GM21529 (cell line): ENCODE measurements at regions not wholly inside any gene's neighbourhood (a gene's known extent, or its start where the extent isn't known, plus 50 kb on each side); places are given as distances from the start of the nearest gene placed in this dataset.

ENCODE experiments used
- ATAC-seq: cut with Tn5 transposase; IDR thresholded peaks from one replicate; pipeline ENCODE4 v1.9.1; 2021; ENCODE audit not compliant: unreplicated experiment

GRCh38 chr10:61841338-61841875 lies 60.1 kb upstream of the ARID5B start:
- ATAC-seq: no peak

DNA sequence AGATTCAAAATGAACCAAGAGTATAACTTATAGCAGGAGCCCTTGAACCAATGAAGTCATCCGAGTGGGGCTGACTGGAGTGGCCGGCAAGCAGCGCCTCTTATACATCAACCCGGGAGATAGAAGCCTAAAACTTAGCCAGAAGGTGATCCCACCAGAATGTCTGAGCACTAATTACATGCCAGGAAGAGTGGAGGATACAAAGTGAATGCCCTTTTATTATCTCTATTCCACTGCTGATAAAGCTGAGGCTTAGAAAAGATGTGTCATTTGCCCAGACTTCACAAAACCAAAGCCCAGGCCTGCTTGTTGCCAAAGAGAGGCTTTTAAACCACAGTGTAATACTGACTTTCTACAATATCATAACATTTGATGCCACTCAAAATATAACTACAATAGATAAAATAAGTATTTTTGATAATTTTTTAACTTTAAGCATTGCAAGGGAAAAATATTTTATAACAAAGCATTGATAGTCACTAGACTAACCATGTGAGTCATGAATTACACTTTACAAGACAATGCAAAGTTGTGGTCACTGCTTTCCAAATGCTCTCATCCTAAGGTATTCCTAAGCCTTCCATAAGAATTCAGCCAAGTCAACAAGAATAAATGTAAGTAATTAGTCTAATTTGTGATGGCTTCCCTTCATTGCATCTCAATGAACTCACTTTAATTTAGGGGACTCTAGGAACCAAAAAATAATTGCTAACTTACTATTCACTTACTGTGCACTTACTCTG lies 58.6 kb upstream of the ARID5B start:
- ATAC-seq: no peak

GRCh38 chr10:61844116-61844822 lies 57.2 kb upstream of the ARID5B start:
- ATAC-seq: no peak

GRCh38 chr10:61845196-61845949 lies 56.1 kb upstream of the ARID5B start:
- ATAC-seq: no peak

GRCh38 chr10:61845950-61846268 lies 55.6 kb upstream of the ARID5B start:
- ATAC-seq: no peak

- no peak for ATAC-seq
Measured at GRCh38 chr10:61846370-61847031, 55.0 kb upstream of the ARID5B start.

- ATAC-seq: no peak
Measured at GRCh38 chr10:61847087-61847486, 54.4 kb upstream of the ARID5B start.

- no peak for ATAC-seq
Measured at GRCh38 chr10:61847640-61848039, 53.9 kb upstream of the ARID5B start.

DNA sequence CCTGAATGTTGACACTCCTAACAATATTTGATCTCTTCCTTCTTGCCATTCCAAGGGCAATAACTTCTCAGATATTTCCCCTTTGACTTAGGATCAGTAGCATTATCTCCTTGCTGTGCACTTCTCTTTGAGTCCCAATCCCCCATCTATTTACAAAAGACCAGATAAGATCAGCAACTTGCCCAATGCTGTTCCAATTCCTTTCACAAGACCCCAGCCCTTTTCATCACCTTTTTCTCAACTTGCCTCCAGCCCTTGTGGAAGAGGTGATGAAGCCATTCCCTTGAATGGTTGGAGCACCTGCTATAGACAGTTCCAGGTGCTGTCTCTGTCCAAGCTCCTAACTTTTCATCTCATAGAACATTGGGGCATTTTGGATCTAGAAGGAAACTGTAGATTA lies 51.1 kb upstream of the ARID5B start:
- no peak for ATAC-seq
